HL-60 (cell line): ENCODE measurements at regions not wholly inside any gene's neighbourhood (a gene's known extent, or its start where the extent isn't known, plus 50 kb on each side); places are given as distances from the start of the nearest gene placed in this dataset.

Source experiments
- CTCF ChIP-seq: IDR thresholded peaks from one replicate; pipeline ENCODE4 v1.5.1; 2011; ENCODE audit warnings: low read length, control low read depth, inconsistent platforms; ENCODE audit not compliant: insufficient read depth
- GABPA ChIP-seq: IDR thresholded peaks from 2 replicates; pipeline ENCODE4 v1.6.1; 2012; ENCODE audit warnings: low read depth
- REST ChIP-seq: IDR thresholded peaks from 2 replicates; pipeline ENCODE4 v1.6.1; 2012; ENCODE audit warnings: low read depth; ENCODE audit not compliant: insufficient replicate concordance

- no peak for TF ChIP-seq GABPA
- no peak for TF ChIP-seq CTCF
- no peak for TF ChIP-seq REST
Measured at GRCh38 chr11:116272181-116272789, 500.5 kb downstream of the BUD13 start.
